ENCODE measurements at regions not wholly inside any gene's neighbourhood (a gene's known extent, or its start where the extent isn't known, plus 50 kb on each side); places are given as distances from the start of the nearest gene placed in this dataset.

GRCh38 chr4:35900286-35901243 lies 343.7 kb downstream of the ARAP2 start:
- no peaks in the 10 kb centered on the region for H3K36me3 ChIP-seq (ENCODE audit: control insufficient read depth in 2 of 2, extremely low read depth in 1 of 2, insufficient read depth in 1 of 2, low read length in 1 of 2)
- Mint-ChIP-seq H3K4me3 (no peak overlapping the region), H3K4me1 (no peaks in the 10 kb centered on the region), H3K9me3 (no peaks in the 10 kb centered on the region), H3K36me3 (no peaks in the 10 kb centered on the region), H3K27me3 (peaks cover 6 to 14% of the 10 kb centered on the region in 2 donors), H3K27ac (no peak overlapping the region)
- no peak overlapping the region for H3K27ac ChIP-seq (ENCODE audit: low read length)
- peaks cover 0 to 5% of the 10 kb centered on the region in 2 experiments for H3K27me3 ChIP-seq (replicated peaks in 1 of 2; ENCODE audit: control insufficient read depth in 2 of 2, extremely low read depth in 1 of 2, insufficient read depth in 2 of 2, low read length in 1 of 2)
- H3K4me3 ChIP-seq (ENCODE audit: control insufficient read depth in 1 of 2, extremely low read depth in 1 of 2, low read length in 1 of 2), result no peak overlapping the region
- POLR2A ChIA-PET, result no interaction called here
- no peaks in the 10 kb centered on the region for H3K9me3 ChIP-seq
- ATAC-seq (replicated peaks in 1 of 4) (no peak), DNase-seq (no peak)
- CTCF ChIA-PET, result no interaction called here
- H3K4me1 ChIP-seq (ENCODE audit: control insufficient read depth in 1 of 2, extremely low read depth in 1 of 2, insufficient read depth in 2 of 2, low read length in 2 of 2), result no peaks in the 10 kb centered on the region
- 31% methylated on average over 7 of the region's 10 CpGs for WGBS (ENCODE audit: insufficient coverage)

- H3K4me3 Mint-ChIP-seq, result no peak overlapping the region
- H3K4me1 Mint-ChIP-seq, result no peaks in the 10 kb centered on the region
- no peak for DNase-seq
- Histone ChIP-seq H3K4me3 (ENCODE audit: control insufficient read depth in 1 of 2, extremely low read depth in 1 of 2, low read length in 1 of 2) (no peak overlapping the region), H3K36me3 (ENCODE audit: control insufficient read depth in 2 of 2, extremely low read depth in 1 of 2, insufficient read depth in 1 of 2, low read length in 1 of 2) (no peaks in the 10 kb centered on the region), H3K27me3 (replicated peaks in 1 of 2; ENCODE audit: control insufficient read depth in 2 of 2, extremely low read depth in 1 of 2, insufficient read depth in 2 of 2, low read length in 1 of 2) (no peaks in the 10 kb centered on the region), H3K27ac (ENCODE audit: low read length) (no peak overlapping the region), H3K4me1 (ENCODE audit: control insufficient read depth in 1 of 2, extremely low read depth in 1 of 2, insufficient read depth in 2 of 2, low read length in 2 of 2) (no peaks in the 10 kb centered on the region), H3K9me3 (no peaks in the 10 kb centered on the region)
- ChIA-PET POLR2A (no interaction called here), CTCF (interaction anchor here (0.8 to 0.9 kb wide), 2 partner anchors 9 to 17 kb away, joined by 3 read pairs; no protein-coding TSS in a partner anchor)
- H3K36me3 Mint-ChIP-seq, result no peaks in the 10 kb centered on the region
- no peak overlapping the region for H3K27ac Mint-ChIP-seq
- ATAC-seq (replicated peaks in 1 of 4), result no peak
- no peaks in the 10 kb centered on the region for H3K9me3 Mint-ChIP-seq
- WGBS (ENCODE audit: insufficient coverage), result 36% methylated on average over 2 of the region's 2 CpGs
- peaks cover 5 to 14% of the 10 kb centered on the region in 2 donors for H3K27me3 Mint-ChIP-seq
Observed at GRCh38 chr4:35912174-35912573, 332.1 kb downstream of the ARAP2 start.

- no peak for DNase-seq
- CTCF ChIA-PET, result no interaction called here
- WGBS (ENCODE audit: insufficient coverage), result no CpG with 5 or more reads among the region's 1 CpG
- Mint-ChIP-seq H3K4me1 (no peaks in the 10 kb centered on the region), H3K4me3 (no peak overlapping the region), H3K9me3 (no peaks in the 10 kb centered on the region), H3K27ac (no peak overlapping the region), H3K27me3 (peaks cover 2 to 4% of the 10 kb centered on the region in 2 donors), H3K36me3 (no peaks in the 10 kb centered on the region)
- H3K4me1 ChIP-seq (ENCODE audit: control insufficient read depth in 1 of 2, extremely low read depth in 1 of 2, insufficient read depth in 2 of 2, low read length in 2 of 2), result no peaks in the 10 kb centered on the region
- no peak overlapping the region for H3K4me3 ChIP-seq (ENCODE audit: control insufficient read depth in 1 of 2, extremely low read depth in 1 of 2, low read length in 1 of 2)
- no peaks in the 10 kb centered on the region for H3K27me3 ChIP-seq (replicated peaks in 1 of 2; ENCODE audit: control insufficient read depth in 2 of 2, extremely low read depth in 1 of 2, insufficient read depth in 2 of 2, low read length in 1 of 2)
- H3K9me3 ChIP-seq, result no peaks in the 10 kb centered on the region
- ATAC-seq (replicated peaks in 1 of 4), result no peak
- no peak overlapping the region for H3K27ac ChIP-seq (ENCODE audit: low read length)
- H3K36me3 ChIP-seq (ENCODE audit: control insufficient read depth in 2 of 2, extremely low read depth in 1 of 2, insufficient read depth in 1 of 2, low read length in 1 of 2), result no peaks in the 10 kb centered on the region
- POLR2A ChIA-PET, result no interaction called here
Observed at GRCh38 chr4:35918491-35918977, 325.8 kb downstream of the ARAP2 start.

GRCh38 chr4:35925806-35926205 lies 318.5 kb downstream of the ARAP2 start:
- Mint-ChIP-seq H3K27ac (no peak overlapping the region), H3K36me3 (no peaks in the 10 kb centered on the region), H3K9me3 (no peaks in the 10 kb centered on the region), H3K27me3 (no peaks in the 10 kb centered on the region), H3K4me3 (no peak overlapping the region), H3K4me1 (no peaks in the 10 kb centered on the region)
- no peak for DNase-seq
- no peak overlapping the region for H3K4me3 ChIP-seq (ENCODE audit: control insufficient read depth in 1 of 2, extremely low read depth in 1 of 2, low read length in 1 of 2)
- no peak overlapping the region for H3K27ac ChIP-seq (ENCODE audit: low read length)
- POLR2A ChIA-PET, result no interaction called here
- no peak for ATAC-seq (replicated peaks in 1 of 4)
- WGBS (ENCODE audit: insufficient coverage), result no CpG with 5 or more reads among the region's 3 CpGs
- CTCF ChIA-PET, result no interaction called here
- no peaks in the 10 kb centered on the region for H3K9me3 ChIP-seq
- no peaks in the 10 kb centered on the region for H3K4me1 ChIP-seq (ENCODE audit: control insufficient read depth in 1 of 2, extremely low read depth in 1 of 2, insufficient read depth in 2 of 2, low read length in 2 of 2)
- no peaks in the 10 kb centered on the region for H3K27me3 ChIP-seq (replicated peaks in 1 of 2; ENCODE audit: control insufficient read depth in 2 of 2, extremely low read depth in 1 of 2, insufficient read depth in 2 of 2, low read length in 1 of 2)
- no peaks in the 10 kb centered on the region for H3K36me3 ChIP-seq (ENCODE audit: control insufficient read depth in 2 of 2, extremely low read depth in 1 of 2, insufficient read depth in 1 of 2, low read length in 1 of 2)

GRCh38 chr4:35926788-35927187 lies 317.5 kb downstream of the ARAP2 start:
- ChIA-PET CTCF (no interaction called here), POLR2A (no interaction called here)
- Histone ChIP-seq H3K4me1 (ENCODE audit: control insufficient read depth in 1 of 2, extremely low read depth in 1 of 2, insufficient read depth in 2 of 2, low read length in 2 of 2) (no peaks in the 10 kb centered on the region), H3K27me3 (replicated peaks in 1 of 2; ENCODE audit: control insufficient read depth in 2 of 2, extremely low read depth in 1 of 2, insufficient read depth in 2 of 2, low read length in 1 of 2) (no peaks in the 10 kb centered on the region), H3K4me3 (ENCODE audit: control insufficient read depth in 1 of 2, extremely low read depth in 1 of 2, low read length in 1 of 2) (no peak overlapping the region), H3K36me3 (ENCODE audit: control insufficient read depth in 2 of 2, extremely low read depth in 1 of 2, insufficient read depth in 1 of 2, low read length in 1 of 2) (no peaks in the 10 kb centered on the region), H3K9me3 (no peaks in the 10 kb centered on the region), H3K27ac (ENCODE audit: low read length) (no peak overlapping the region)
- H3K9me3 Mint-ChIP-seq, result no peaks in the 10 kb centered on the region
- DNase-seq, result no peak
- peaks cover 0 to 2% of the 10 kb centered on the region in 2 donors for H3K27me3 Mint-ChIP-seq
- WGBS (ENCODE audit: insufficient coverage), result 93% methylated on average over 2 of the region's 3 CpGs
- H3K27ac Mint-ChIP-seq, result no peak overlapping the region
- H3K4me3 Mint-ChIP-seq, result no peak overlapping the region
- H3K36me3 Mint-ChIP-seq, result no peaks in the 10 kb centered on the region
- no peak for ATAC-seq (replicated peaks in 1 of 4)
- no peaks in the 10 kb centered on the region for H3K4me1 Mint-ChIP-seq

- H3K27me3 Mint-ChIP-seq, result peaks cover 2 to 5% of the 10 kb centered on the region in 2 donors
- no CpG with 5 or more reads among the region's 3 CpGs for WGBS (ENCODE audit: insufficient coverage)
- H3K9me3 Mint-ChIP-seq, result no peaks in the 10 kb centered on the region
- no peaks in the 10 kb centered on the region for H3K36me3 Mint-ChIP-seq
- no peaks in the 10 kb centered on the region for H3K36me3 ChIP-seq (ENCODE audit: control insufficient read depth in 2 of 2, extremely low read depth in 1 of 2, insufficient read depth in 1 of 2, low read length in 1 of 2)
- H3K4me3 Mint-ChIP-seq, result no peak overlapping the region
- no peaks in the 10 kb centered on the region for H3K4me1 Mint-ChIP-seq
- H3K9me3 ChIP-seq, result no peaks in the 10 kb centered on the region
- H3K27ac ChIP-seq (ENCODE audit: low read length), result no peak overlapping the region
- H3K4me1 ChIP-seq (ENCODE audit: control insufficient read depth in 1 of 2, extremely low read depth in 1 of 2, insufficient read depth in 2 of 2, low read length in 2 of 2), result no peaks in the 10 kb centered on the region
- POLR2A ChIA-PET, result no interaction called here
- no peak overlapping the region for H3K4me3 ChIP-seq (ENCODE audit: control insufficient read depth in 1 of 2, extremely low read depth in 1 of 2, low read length in 1 of 2)
- no peak overlapping the region for H3K27ac Mint-ChIP-seq
- no peak for DNase-seq
- H3K27me3 ChIP-seq (replicated peaks in 1 of 2; ENCODE audit: control insufficient read depth in 2 of 2, extremely low read depth in 1 of 2, insufficient read depth in 2 of 2, low read length in 1 of 2), result no peaks in the 10 kb centered on the region
- CTCF ChIA-PET, result interaction anchor here (0.6 to 1.0 kb wide), 3 partner anchors 30 to 466 kb away, joined by 3 read pairs; no protein-coding TSS in a partner anchor
- ATAC-seq (replicated peaks in 1 of 4), result no peak
Observed at GRCh38 chr4:35933901-35934300, 310.4 kb downstream of the ARAP2 start.
